CD8-positive, alpha-beta memory T cell (primary cell): ENCODE measurements at regions not wholly inside any gene's neighbourhood (a gene's known extent, or its start where the extent isn't known, plus 50 kb on each side); places are given as distances from the start of the nearest gene placed in this dataset.

ENCODE experiments used
- CTCF ChIA-PET: fragments of 350-600 bp; sonication (Branson Sonifier 250); formaldehyde crosslinking; loops from one replicate; lab custom pipeline; 2021; ENCODE audit warnings: antibody characterized with exemption; lab: Charles Lee
- POLR2A ChIA-PET: fragments of 350-600 bp; sonication (Branson Sonifier 250); formaldehyde crosslinking; loops from one replicate; lab custom pipeline; 2021; ENCODE audit warnings: antibody characterized with exemption; lab: Charles Lee
- DNase-seq, 5 donors: peaks; one replicate each; pipeline versions ENCODE4 v3.0.0 to v3.0.0-alpha.2; 2020 to 2022; ENCODE audit warnings: mixed read lengths in 1 of 5
- H3K27ac ChIP-seq: one replicate; pipeline ENCODE4 v1.7.0; 2013; ENCODE audit warnings: low read depth, mild to moderate bottlenecking, low read length, moderate library complexity
- H3K27me3 ChIP-seq: 2 replicates; pipeline ENCODE4 v1.7.0; 2013; ENCODE audit warnings: low read length, mild to moderate bottlenecking; ENCODE audit not compliant: insufficient read depth, poor library complexity, severe bottlenecking
- H3K36me3 ChIP-seq: 2 replicates; pipeline ENCODE4 v1.7.0; 2013; ENCODE audit warnings: mild to moderate bottlenecking, low read length, moderate library complexity; ENCODE audit not compliant: insufficient read depth
- H3K4me1 ChIP-seq: 2 replicates; pipeline ENCODE4 v1.7.0; 2013; ENCODE audit warnings: mild to moderate bottlenecking, low read length, moderate library complexity; ENCODE audit not compliant: insufficient read depth
- H3K4me3 ChIP-seq: 2 replicates; pipeline ENCODE4 v1.7.0; 2013; ENCODE audit warnings: mild to moderate bottlenecking, low read length
- H3K9me3 ChIP-seq: 2 replicates; pipeline ENCODE4 v1.7.0; 2013; ENCODE audit warnings: mild to moderate bottlenecking, low read length
- H3K27ac Mint-ChIP-seq, 8 donors: one replicate each; pipeline ENCODE4 v1.8.0; 2020 to 2021; ENCODE audit warnings: mixed read lengths in 8 of 8, mild to moderate bottlenecking in 6 of 8, inconsistent platforms in 3 of 8, moderate library complexity in 3 of 8
- H3K27me3 Mint-ChIP-seq, 2 donors: one replicate each; pipeline ENCODE4 v1.8.0; 2020 to 2021; ENCODE audit warnings: mixed read lengths in 2 of 2, mild to moderate bottlenecking in 1 of 2, moderate library complexity in 1 of 2
- H3K36me3 Mint-ChIP-seq, 3 donors: one replicate each; pipeline ENCODE4 v1.8.0; 2020 to 2021; ENCODE audit warnings: mixed read lengths in 3 of 3, inconsistent platforms in 1 of 3, mild to moderate bottlenecking in 1 of 3
- H3K4me1 Mint-ChIP-seq, 3 donors: one replicate each; pipeline ENCODE4 v1.8.0; 2020 to 2021; ENCODE audit warnings: mixed read lengths in 3 of 3, inconsistent platforms in 1 of 3, mild to moderate bottlenecking in 1 of 3
- H3K4me3 Mint-ChIP-seq, 7 donors: one replicate each; pipeline ENCODE4 v1.8.0; 2020 to 2021; ENCODE audit warnings: mixed read lengths in 7 of 7, mild to moderate bottlenecking in 6 of 7, moderate library complexity in 4 of 7, inconsistent platforms in 2 of 7
- H3K9me3 Mint-ChIP-seq, 5 donors: one replicate each; pipeline ENCODE4 v1.8.0; 2020 to 2022; ENCODE audit warnings: mixed read lengths in 5 of 5, mild to moderate bottlenecking in 3 of 5, moderate library complexity in 2 of 5, inconsistent platforms in 1 of 5

- Mint-ChIP-seq H3K4me3 (no peak overlapping the region), H3K27me3 (peaks cover 5 to 30% of the 10 kb centered on the region in 2 donors), H3K4me1 (no peaks in the 10 kb centered on the region), H3K36me3 (no peaks in the 10 kb centered on the region), H3K27ac (no peak overlapping the region), H3K9me3 (no peaks in the 10 kb centered on the region)
- ChIA-PET CTCF (no interaction called here), POLR2A (no interaction called here)
- DNase-seq: no peak
- H3K4me1 ChIP-seq: no peaks in the 10 kb centered on the region
- no peaks in the 10 kb centered on the region for H3K27me3 ChIP-seq
- no peak overlapping the region for H3K27ac ChIP-seq
- H3K4me3 ChIP-seq: no peak overlapping the region
- no peaks in the 10 kb centered on the region for H3K9me3 ChIP-seq
- H3K36me3 ChIP-seq: no peaks in the 10 kb centered on the region
Measured at GRCh38 chr5:135221696-135222095, 177.3 kb downstream of the MACROH2A1 start.

- H3K4me1 Mint-ChIP-seq: no peaks in the 10 kb centered on the region
- no peak for DNase-seq
- H3K4me3 ChIP-seq: no peak overlapping the region
Measured at GRCh38 chr5:135221187-135221473, 177.9 kb downstream of the MACROH2A1 start.

GRCh38 chr5:135220394-135221186 is 178.4 kb downstream of the MACROH2A1 start:
- Histone ChIP-seq H3K4me3 (no peak overlapping the region), H3K27me3 (no peaks in the 10 kb centered on the region), H3K9me3 (no peaks in the 10 kb centered on the region), H3K4me1 (no peaks in the 10 kb centered on the region), H3K36me3 (no peaks in the 10 kb centered on the region), H3K27ac (no peak overlapping the region)
- H3K27ac Mint-ChIP-seq: no peak overlapping the region
- no peaks in the 10 kb centered on the region for H3K4me1 Mint-ChIP-seq
- no peaks in the 10 kb centered on the region for H3K9me3 Mint-ChIP-seq
- DNase-seq: no peak
- H3K27me3 Mint-ChIP-seq: peaks cover 5 to 28% of the 10 kb centered on the region in 2 donors
- H3K36me3 Mint-ChIP-seq: no peaks in the 10 kb centered on the region
- H3K4me3 Mint-ChIP-seq: no peak overlapping the region
- ChIA-PET CTCF (no interaction called here), POLR2A (no interaction called here)

More at GRCh38 chr5:135221187-135221473, 177.9 kb downstream of the MACROH2A1 start:
- Mint-ChIP-seq H3K4me3 (no peak overlapping the region), H3K36me3 (no peaks in the 10 kb centered on the region), H3K9me3 (no peaks in the 10 kb centered on the region), H3K27me3 (peaks cover 5 to 28% of the 10 kb centered on the region in 2 donors), H3K27ac (no peak overlapping the region)
- Histone ChIP-seq H3K36me3 (no peaks in the 10 kb centered on the region), H3K27me3 (no peaks in the 10 kb centered on the region), H3K4me1 (no peaks in the 10 kb centered on the region), H3K27ac (no peak overlapping the region), H3K9me3 (no peaks in the 10 kb centered on the region)
- ChIA-PET POLR2A (no interaction called here), CTCF (no interaction called here)

- no peak for DNase-seq
- peaks cover 5 to 23% of the 10 kb centered on the region in 2 donors for H3K27me3 Mint-ChIP-seq
- Histone ChIP-seq H3K4me1 (no peaks in the 10 kb centered on the region), H3K4me3 (no peak overlapping the region), H3K27ac (no peak overlapping the region), H3K36me3 (no peaks in the 10 kb centered on the region), H3K9me3 (no peaks in the 10 kb centered on the region), H3K27me3 (no peaks in the 10 kb centered on the region)
- H3K4me3 Mint-ChIP-seq: no peak overlapping the region
- ChIA-PET CTCF (no interaction called here), POLR2A (no interaction called here)
- no peak overlapping the region for H3K27ac Mint-ChIP-seq
- no peaks in the 10 kb centered on the region for H3K4me1 Mint-ChIP-seq
- H3K9me3 Mint-ChIP-seq: no peaks in the 10 kb centered on the region
- no peaks in the 10 kb centered on the region for H3K36me3 Mint-ChIP-seq
Measured at GRCh38 chr5:135219868-135220267, 179.2 kb downstream of the MACROH2A1 start.

GRCh38 chr5:135218790-135219568 is 180.1 kb downstream of the MACROH2A1 start:
- Histone ChIP-seq H3K27me3 (no peaks in the 10 kb centered on the region), H3K27ac (no peak overlapping the region), H3K4me1 (no peaks in the 10 kb centered on the region), H3K36me3 (no peaks in the 10 kb centered on the region), H3K4me3 (no peak overlapping the region), H3K9me3 (no peaks in the 10 kb centered on the region)
- ChIA-PET POLR2A (no interaction called here), CTCF (no interaction called here)
- Mint-ChIP-seq H3K36me3 (no peaks in the 10 kb centered on the region), H3K27ac (no peak overlapping the region), H3K9me3 (no peaks in the 10 kb centered on the region), H3K27me3 (peaks cover 5 to 16% of the 10 kb centered on the region in 2 donors), H3K4me1 (no peaks in the 10 kb centered on the region), H3K4me3 (no peak overlapping the region)
- no peak for DNase-seq

GRCh38 chr5:135218486-135218755 is 180.6 kb downstream of the MACROH2A1 start:
- ChIA-PET CTCF (no interaction called here), POLR2A (no interaction called here)
- Mint-ChIP-seq H3K4me3 (no peak overlapping the region), H3K27me3 (peaks cover 5 to 14% of the 10 kb centered on the region in 2 donors), H3K36me3 (no peaks in the 10 kb centered on the region), H3K9me3 (no peaks in the 10 kb centered on the region), H3K27ac (no peak overlapping the region), H3K4me1 (no peaks in the 10 kb centered on the region)
- Histone ChIP-seq H3K36me3 (no peaks in the 10 kb centered on the region), H3K4me1 (no peaks in the 10 kb centered on the region), H3K9me3 (no peaks in the 10 kb centered on the region), H3K27ac (no peak overlapping the region), H3K4me3 (no peak overlapping the region), H3K27me3 (no peaks in the 10 kb centered on the region)
- DNase-seq: no peak

- Mint-ChIP-seq H3K27ac (no peak overlapping the region), H3K4me3 (no peak overlapping the region), H3K27me3 (peaks cover 4 to 14% of the 10 kb centered on the region in 2 donors), H3K9me3 (no peaks in the 10 kb centered on the region), H3K4me1 (no peaks in the 10 kb centered on the region), H3K36me3 (no peaks in the 10 kb centered on the region)
- Histone ChIP-seq H3K27me3 (no peaks in the 10 kb centered on the region), H3K9me3 (no peaks in the 10 kb centered on the region), H3K4me1 (no peaks in the 10 kb centered on the region), H3K36me3 (no peaks in the 10 kb centered on the region), H3K4me3 (no peak overlapping the region), H3K27ac (no peak overlapping the region)
- no peak for DNase-seq
- ChIA-PET POLR2A (no interaction called here), CTCF (no interaction called here)
Measured at GRCh38 chr5:135217669-135218485, 181.2 kb downstream of the MACROH2A1 start.
